Activated naive CD8-positive, alpha-beta T cell treated with anti-CD3 and anti-CD28 coated beads, Interleukin-2, amount 50 U/mL, for 24 hours (primary cell): ENCODE measurements at regions not wholly inside any gene's neighbourhood (a gene's known extent, or its start where the extent isn't known, plus 50 kb on each side); places are given as distances from the start of the nearest gene placed in this dataset.

Experiments used
- ATAC-seq: fragments of 150-1000 bp; cut with Tn5 transposase; one replicate; pipeline ENCODE4 v1.10.0; 2021
- DNase-seq: peaks from one replicate; pipeline ENCODE4 v3.0.0; 2021
- H3K27ac Mint-ChIP-seq: one replicate; pipeline ENCODE4 v1.8.0; 2021; ENCODE audit warnings: mild to moderate bottlenecking, mixed read lengths
- H3K27me3 Mint-ChIP-seq: one replicate; pipeline ENCODE4 v1.8.0; 2021; ENCODE audit warnings: mixed read lengths
- H3K36me3 Mint-ChIP-seq: one replicate; pipeline ENCODE4 v1.8.0; 2021; ENCODE audit warnings: low read depth, mixed read lengths
- H3K4me1 Mint-ChIP-seq: one replicate; pipeline ENCODE4 v1.8.0; 2021; ENCODE audit warnings: mixed read lengths
- H3K4me3 Mint-ChIP-seq: one replicate; pipeline ENCODE4 v1.8.0; 2021; ENCODE audit warnings: mild to moderate bottlenecking, moderate library complexity, mixed read lengths
- H3K9me3 Mint-ChIP-seq: one replicate; pipeline ENCODE4 v1.8.0; 2021; ENCODE audit warnings: mixed read lengths

GRCh38 chr5:58143181-58143580 is 316.7 kb downstream of the PLK2 start:
- no peaks in the 10 kb centered on the region for H3K27me3 Mint-ChIP-seq
- H3K27ac Mint-ChIP-seq: no peak overlapping the region
- no peaks in the 10 kb centered on the region for H3K36me3 Mint-ChIP-seq
- no peak for ATAC-seq
- no peaks in the 10 kb centered on the region for H3K9me3 Mint-ChIP-seq
- DNase-seq: no peak
- no peak overlapping the region for H3K4me3 Mint-ChIP-seq
- no peaks in the 10 kb centered on the region for H3K4me1 Mint-ChIP-seq

- ATAC-seq: no peak
- DNase-seq: no peak
- no peak overlapping the region for H3K27ac Mint-ChIP-seq
- H3K36me3 Mint-ChIP-seq: no peaks in the 10 kb centered on the region
- no peaks in the 10 kb centered on the region for H3K27me3 Mint-ChIP-seq
- no peak overlapping the region for H3K4me3 Mint-ChIP-seq
- no peaks in the 10 kb centered on the region for H3K4me1 Mint-ChIP-seq
- no peaks in the 10 kb centered on the region for H3K9me3 Mint-ChIP-seq
Observed at GRCh38 chr5:58138791-58139190, 321.1 kb downstream of the PLK2 start.

GRCh38 chr5:58136406-58136805 is 323.5 kb downstream of the PLK2 start:
- DNase-seq: no peak
- no peak for ATAC-seq
- Mint-ChIP-seq H3K4me3 (no peak overlapping the region), H3K27me3 (no peaks in the 10 kb centered on the region), H3K36me3 (no peaks in the 10 kb centered on the region), H3K27ac (no peak overlapping the region), H3K9me3 (no peaks in the 10 kb centered on the region), H3K4me1 (no peaks in the 10 kb centered on the region)

GRCh38 chr5:58135571-58136335 is 324.1 kb downstream of the PLK2 start:
- ATAC-seq (no peak), DNase-seq (no peak)
- H3K4me3 Mint-ChIP-seq: no peak overlapping the region
- no peaks in the 10 kb centered on the region for H3K27me3 Mint-ChIP-seq
- no peaks in the 10 kb centered on the region for H3K36me3 Mint-ChIP-seq
- H3K4me1 Mint-ChIP-seq: no peaks in the 10 kb centered on the region
- H3K27ac Mint-ChIP-seq: no peak overlapping the region
- H3K9me3 Mint-ChIP-seq: no peaks in the 10 kb centered on the region

GRCh38 chr5:58133631-58134296 is 326.1 kb downstream of the PLK2 start:
- ATAC-seq (no peak), DNase-seq (no peak)
- Mint-ChIP-seq H3K4me3 (no peak overlapping the region), H3K4me1 (no peaks in the 10 kb centered on the region), H3K9me3 (no peaks in the 10 kb centered on the region), H3K27ac (no peak overlapping the region), H3K27me3 (no peaks in the 10 kb centered on the region), H3K36me3 (no peaks in the 10 kb centered on the region)

GRCh38 chr5:58133216-58133615 is 326.7 kb downstream of the PLK2 start:
- no peak overlapping the region for H3K27ac Mint-ChIP-seq
- ATAC-seq: no peak
- DNase-seq: no peak
- no peaks in the 10 kb centered on the region for H3K4me1 Mint-ChIP-seq
- H3K27me3 Mint-ChIP-seq: no peaks in the 10 kb centered on the region
- H3K36me3 Mint-ChIP-seq: no peaks in the 10 kb centered on the region
- H3K9me3 Mint-ChIP-seq: no peaks in the 10 kb centered on the region
- H3K4me3 Mint-ChIP-seq: no peak overlapping the region

- Mint-ChIP-seq H3K36me3 (no peaks in the 10 kb centered on the region), H3K4me3 (no peak overlapping the region), H3K27me3 (no peaks in the 10 kb centered on the region), H3K4me1 (no peaks in the 10 kb centered on the region), H3K27ac (no peak overlapping the region), H3K9me3 (no peaks in the 10 kb centered on the region)
- ATAC-seq: no peak
- DNase-seq: no peak
Observed at GRCh38 chr5:58127255-58128220, 332.3 kb downstream of the PLK2 start.

- Mint-ChIP-seq H3K9me3 (no peaks in the 10 kb centered on the region), H3K36me3 (no peaks in the 10 kb centered on the region), H3K4me3 (no peak overlapping the region), H3K27ac (no peak overlapping the region), H3K27me3 (peaks cover 1% of the 10 kb centered on the region), H3K4me1 (no peaks in the 10 kb centered on the region)
- DNase-seq (no peak), ATAC-seq (no peak)
Observed at GRCh38 chr5:58123501-58123900, 336.4 kb downstream of the PLK2 start.

- H3K27me3 Mint-ChIP-seq: peaks cover 5% of the 10 kb centered on the region
- no peak for DNase-seq
- no peaks in the 10 kb centered on the region for H3K36me3 Mint-ChIP-seq
- no peaks in the 10 kb centered on the region for H3K9me3 Mint-ChIP-seq
- no peaks in the 10 kb centered on the region for H3K4me1 Mint-ChIP-seq
- no peak for ATAC-seq
- H3K27ac Mint-ChIP-seq: no peak overlapping the region
- no peak overlapping the region for H3K4me3 Mint-ChIP-seq
Observed at GRCh38 chr5:58122848-58123392, 337.0 kb downstream of the PLK2 start.

- DNase-seq: no peak
Observed at GRCh38 chr5:58122157-58122556, 337.7 kb downstream of the PLK2 start.

GRCh38 chr5:58121391-58121790 is 338.5 kb downstream of the PLK2 start:
- Mint-ChIP-seq H3K9me3 (no peaks in the 10 kb centered on the region), H3K4me1 (no peaks in the 10 kb centered on the region), H3K27me3 (peaks cover 5% of the 10 kb centered on the region), H3K27ac (no peak overlapping the region), H3K4me3 (no peak overlapping the region), H3K36me3 (no peaks in the 10 kb centered on the region)
- ATAC-seq (no peak), DNase-seq (no peak)

More at GRCh38 chr5:58122157-58122556, 337.7 kb downstream of the PLK2 start:
- no peaks in the 10 kb centered on the region for H3K36me3 Mint-ChIP-seq
- H3K9me3 Mint-ChIP-seq: no peaks in the 10 kb centered on the region
- H3K4me1 Mint-ChIP-seq: no peaks in the 10 kb centered on the region
- H3K27me3 Mint-ChIP-seq: peaks cover 5% of the 10 kb centered on the region
- no peak for ATAC-seq
- H3K4me3 Mint-ChIP-seq: no peak overlapping the region
- H3K27ac Mint-ChIP-seq: no peak overlapping the region

- H3K36me3 Mint-ChIP-seq: no peaks in the 10 kb centered on the region
- H3K4me3 Mint-ChIP-seq: no peak overlapping the region
- peaks cover 7% of the 10 kb centered on the region for H3K27me3 Mint-ChIP-seq
- no peak for DNase-seq
- no peaks in the 10 kb centered on the region for H3K9me3 Mint-ChIP-seq
- ATAC-seq: no peak
- no peaks in the 10 kb centered on the region for H3K4me1 Mint-ChIP-seq
- H3K27ac Mint-ChIP-seq: no peak overlapping the region
Observed at GRCh38 chr5:58117542-58117941, 342.3 kb downstream of the PLK2 start.

GRCh38 chr5:58116346-58116745 is 343.5 kb downstream of the PLK2 start:
- Mint-ChIP-seq H3K36me3 (no peaks in the 10 kb centered on the region), H3K27me3 (peaks cover 7% of the 10 kb centered on the region), H3K4me1 (no peaks in the 10 kb centered on the region), H3K27ac (no peak overlapping the region), H3K4me3 (no peak overlapping the region), H3K9me3 (no peaks in the 10 kb centered on the region)
- ATAC-seq (no peak), DNase-seq (no peak)

- Mint-ChIP-seq H3K4me3 (no peak overlapping the region), H3K36me3 (no peaks in the 10 kb centered on the region), H3K9me3 (no peaks in the 10 kb centered on the region), H3K27me3 (peaks cover 7% of the 10 kb centered on the region), H3K27ac (no peak overlapping the region), H3K4me1 (no peaks in the 10 kb centered on the region)
- DNase-seq (no peak), ATAC-seq (no peak)
Observed at GRCh38 chr5:58115811-58116210, 344.1 kb downstream of the PLK2 start.
